ENCODE measurements at regions not wholly inside any gene's neighbourhood (a gene's known extent, or its start where the extent isn't known, plus 50 kb on each side); places are given as distances from the start of the nearest gene placed in this dataset.

- DNase-seq (ENCODE audit: low read depth, low spot score) = no peak
Observed at GRCh38 chr9:84450029-84450428, 109.5 kb upstream of the SLC28A3 start.

GRCh38 chr9:84456527-84456926 is 116.0 kb upstream of the SLC28A3 start:
- DNase-seq (ENCODE audit: low read depth, low spot score) = no peak

GRCh38 chr9:84460695-84461094 is 120.1 kb upstream of the SLC28A3 start:
- no peak for DNase-seq (ENCODE audit: low read depth, low spot score)

DNA sequence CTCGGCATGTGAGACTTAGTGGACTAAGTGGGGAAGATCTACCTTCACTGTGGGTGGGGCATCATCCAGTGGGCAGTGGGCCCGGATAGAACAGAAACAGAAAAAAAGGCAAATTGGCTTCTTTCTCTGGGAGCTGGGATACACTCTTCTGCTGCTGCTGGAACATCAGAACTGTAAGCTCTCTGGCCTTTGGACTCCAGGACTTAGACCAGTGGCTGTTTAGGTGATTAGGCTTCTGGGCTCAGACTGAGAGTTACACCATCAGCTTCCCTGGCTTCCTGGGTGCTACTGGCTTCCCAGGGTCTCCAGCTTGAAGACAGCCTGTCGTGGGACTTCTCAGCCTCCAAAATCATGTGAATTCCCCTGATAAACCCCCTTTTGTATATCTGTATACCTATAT is 122.7 kb upstream of the SLC28A3 start:
- DNase-seq (ENCODE audit: low read depth, low spot score) = no peak

GRCh38 chr9:84466580-84467285 is 126.2 kb upstream of the SLC28A3 start:
- DNase-seq (ENCODE audit: low read depth, low spot score) = no peak

- DNase-seq (ENCODE audit: low read depth, low spot score) = no peak
Observed at GRCh38 chr9:84471816-84472215, 131.3 kb upstream of the SLC28A3 start.

GRCh38 chr9:84478996-84479395 is 138.4 kb upstream of the SLC28A3 start:
- DNase-seq (ENCODE audit: low read depth, low spot score) = no peak

GRCh38 chr9:84480071-84480470 is 139.5 kb upstream of the SLC28A3 start:
- DNase-seq (ENCODE audit: low read depth, low spot score) = no peak

DNA sequence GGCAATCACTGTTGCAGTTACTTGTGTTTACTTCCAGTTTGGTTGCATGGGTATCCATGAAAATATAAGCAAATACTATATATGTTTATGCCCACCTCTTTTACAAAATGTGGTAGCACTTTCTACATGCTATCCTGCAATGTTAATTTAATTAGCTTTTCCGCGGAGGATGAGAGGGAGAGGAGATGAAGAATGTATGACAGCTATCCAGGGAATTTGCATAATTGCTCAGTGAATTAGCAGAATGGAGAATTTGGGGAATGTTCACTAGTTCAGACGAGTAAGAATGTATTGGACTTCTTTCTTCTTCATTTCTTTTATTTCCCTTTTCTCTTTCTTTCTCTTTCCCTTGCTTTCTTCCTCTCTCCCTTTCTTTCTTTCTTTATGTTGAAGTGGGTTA is 140.7 kb upstream of the SLC28A3 start:
- no peak for DNase-seq (ENCODE audit: low read depth, low spot score)

DNA sequence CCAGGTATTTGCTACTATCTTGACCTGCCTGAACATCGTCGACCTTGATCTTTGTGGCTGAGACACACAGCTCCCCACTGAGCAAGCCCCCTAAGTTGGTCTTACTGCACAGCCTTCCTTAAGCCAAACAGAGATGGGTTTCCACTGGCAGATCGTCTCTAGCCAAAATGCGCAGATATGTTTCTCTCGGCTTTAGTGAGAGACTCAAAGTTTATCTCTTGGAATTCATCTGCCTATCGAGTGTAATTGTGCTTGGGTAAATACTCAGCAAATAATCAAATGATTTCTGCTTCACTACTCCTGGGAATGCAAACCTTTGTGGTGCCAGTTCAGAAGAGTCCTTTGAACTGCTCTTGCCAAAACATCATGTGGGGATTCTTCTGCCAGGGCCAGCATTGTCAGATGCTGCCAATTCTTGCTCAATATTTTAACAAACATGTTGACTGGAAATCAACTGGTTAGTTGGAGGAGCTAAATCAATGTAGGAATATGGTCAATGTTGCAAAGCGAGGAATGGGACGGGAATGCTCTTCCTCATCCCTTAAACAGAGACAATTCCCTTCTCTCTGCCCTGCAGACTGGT is 141.2 kb upstream of the SLC28A3 start:
- DNase-seq (ENCODE audit: low read depth, low spot score) = no peak

GRCh38 chr9:84482607-84483006 is 142.0 kb upstream of the SLC28A3 start:
- no peak for DNase-seq (ENCODE audit: low read depth, low spot score)

GRCh38 chr9:84484172-84484571 is 143.6 kb upstream of the SLC28A3 start:
- DNase-seq (ENCODE audit: low read depth, low spot score) = no peak

DNA sequence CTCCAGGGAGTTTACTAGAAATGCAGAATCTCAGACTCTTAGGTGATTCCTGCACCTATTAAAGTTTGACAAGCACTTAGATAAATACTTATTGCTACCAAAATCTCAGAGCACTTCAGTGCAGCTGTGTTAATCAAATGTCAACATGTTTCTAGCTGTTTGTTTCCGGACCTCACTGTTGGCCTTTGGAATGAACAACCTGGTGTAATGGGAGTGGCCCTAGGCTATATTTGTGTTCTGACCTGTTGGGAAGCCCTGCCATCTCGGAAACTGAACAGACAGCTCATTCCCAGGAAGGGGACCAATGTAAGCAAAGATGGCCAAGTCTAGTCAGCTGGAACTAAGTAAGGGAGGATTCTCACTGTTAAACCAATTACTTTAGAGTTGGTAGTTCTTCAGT is 145.0 kb upstream of the SLC28A3 start:
- DNase-seq (ENCODE audit: low read depth, low spot score) = no peak

DNA sequence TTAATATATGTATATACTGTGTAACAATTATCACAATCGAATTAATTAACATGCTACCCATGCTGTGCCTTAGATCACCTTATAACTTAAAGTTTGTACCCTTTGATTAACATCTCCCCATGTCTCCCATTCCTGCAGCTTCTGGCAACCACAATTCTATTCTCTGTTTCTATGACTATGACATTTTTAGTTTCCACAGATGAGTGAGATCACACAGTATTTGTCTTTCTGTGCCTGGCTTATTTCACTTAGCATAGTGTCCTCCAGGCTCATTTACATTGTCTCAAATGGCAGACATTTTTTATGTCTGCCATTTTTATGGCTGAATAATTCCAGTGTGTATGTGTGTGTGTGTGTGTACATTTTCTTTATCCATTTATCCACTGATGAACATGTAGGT is 146.1 kb upstream of the SLC28A3 start:
- DNase-seq (ENCODE audit: low read depth, low spot score) = no peak

- no peak for DNase-seq (ENCODE audit: low read depth, low spot score)
Observed at GRCh38 chr9:84490206-84490841, 149.8 kb upstream of the SLC28A3 start.

- DNase-seq (ENCODE audit: low read depth, low spot score) = no peak
Observed at GRCh38 chr9:84490842-84491325, 150.3 kb upstream of the SLC28A3 start.

- DNase-seq (ENCODE audit: low read depth, low spot score) = no peak
Observed at GRCh38 chr9:84492366-84493159, 152.0 kb upstream of the SLC28A3 start.

GRCh38 chr9:84493284-84493947 is 152.9 kb upstream of the SLC28A3 start:
- DNase-seq (ENCODE audit: low read depth, low spot score) = no peak

DNA sequence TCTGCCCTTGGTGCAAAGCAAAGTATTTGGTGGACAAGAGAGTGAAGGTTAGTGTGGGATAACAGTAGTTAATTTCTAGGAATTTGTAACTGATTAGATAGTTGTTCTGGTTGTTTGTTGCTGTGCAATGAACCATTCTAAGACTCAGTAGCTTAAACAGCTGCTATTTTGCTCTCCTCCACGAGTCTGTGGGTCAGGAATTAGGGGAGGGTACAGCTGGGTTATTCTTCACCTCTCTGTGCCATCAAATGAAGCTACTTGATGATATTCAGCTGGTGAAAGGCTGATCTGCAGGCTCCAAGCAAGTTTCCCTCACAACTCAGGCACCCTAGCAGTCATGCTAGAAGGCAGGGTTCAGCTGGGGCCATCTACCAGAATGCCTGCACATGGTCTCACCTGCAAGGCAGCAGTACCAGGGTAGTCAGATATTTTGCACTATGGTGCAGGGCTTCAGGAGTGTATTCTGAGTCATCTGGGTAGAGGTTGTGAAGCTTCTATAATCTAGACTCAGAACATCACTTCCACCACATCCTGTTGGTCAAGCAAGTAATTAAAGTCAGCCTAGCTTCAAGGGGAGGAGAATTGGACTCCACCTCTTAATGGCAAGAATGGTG is 159.5 kb upstream of the SLC28A3 start:
- DNase-seq (ENCODE audit: low read depth, low spot score) = no peak

GRCh38 chr9:84500826-84501225 is 160.3 kb upstream of the SLC28A3 start:
- no peak for DNase-seq (ENCODE audit: low read depth, low spot score)

GRCh38 chr9:84501587-84501986 is 161.0 kb upstream of the SLC28A3 start:
- no peak for DNase-seq (ENCODE audit: low read depth, low spot score)

All from smooth muscle cell of the brain vasculature (primary cell).